ENCODE measurements at regions not wholly inside any gene's neighbourhood (a gene's known extent, or its start where the extent isn't known, plus 50 kb on each side); places are given as distances from the start of the nearest gene placed in this dataset.
A peak's percentile ranks its signal among the peaks of the same experiment; 100 is the strongest.
"Not testable (repeated sequence)": the region's sequence is repeated elsewhere in the genome, so short reads cannot be mapped to it uniquely, and the experiment has no call there.

- no peak for DNase-seq (ENCODE audit: low spot score)
Observed at GRCh38 chr18:64852281-64852680, 703.4 kb upstream of the LINC00305 start.

DNA sequence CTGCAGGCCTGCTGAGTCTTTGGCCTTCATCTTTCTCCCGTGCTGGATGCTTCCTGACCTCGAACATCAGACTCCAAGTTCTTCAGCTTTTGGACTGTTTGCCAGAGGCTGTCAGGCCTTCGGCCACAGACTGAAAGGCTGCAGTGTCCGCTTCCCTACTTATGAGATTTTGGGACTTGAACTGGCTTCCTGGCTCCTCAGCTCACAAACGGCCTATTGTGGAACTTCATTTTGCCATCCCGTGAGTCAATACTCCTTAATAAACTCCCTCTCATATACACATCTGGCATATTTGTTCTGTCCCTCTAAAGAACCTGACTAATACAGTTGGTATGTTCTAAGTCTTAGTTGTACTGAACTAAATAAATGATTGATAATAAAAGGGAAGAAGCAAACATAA lies 702.8 kb upstream of the LINC00305 start:
- DNase-seq (ENCODE audit: low spot score), result no peak

DNA sequence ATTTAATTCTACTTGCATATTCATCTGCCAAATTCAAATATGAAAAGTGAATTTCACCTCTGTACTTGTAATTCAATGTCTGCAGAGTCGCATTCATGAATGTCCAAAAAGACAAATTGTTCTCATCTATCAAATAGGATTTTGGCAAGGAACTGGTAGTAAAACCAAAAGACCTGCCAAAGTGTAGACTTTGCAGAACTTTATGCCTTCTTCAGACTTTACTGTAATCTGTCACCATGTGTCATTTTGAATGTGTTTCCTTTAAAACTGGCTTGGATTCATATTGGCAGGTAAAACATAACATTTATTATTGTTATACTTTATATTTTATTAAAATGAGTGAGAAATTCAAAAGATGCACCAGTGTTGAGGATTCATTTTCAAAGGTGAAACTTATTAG lies 701.9 kb upstream of the LINC00305 start:
- DNase-seq (ENCODE audit: low spot score), result no peak

DNA sequence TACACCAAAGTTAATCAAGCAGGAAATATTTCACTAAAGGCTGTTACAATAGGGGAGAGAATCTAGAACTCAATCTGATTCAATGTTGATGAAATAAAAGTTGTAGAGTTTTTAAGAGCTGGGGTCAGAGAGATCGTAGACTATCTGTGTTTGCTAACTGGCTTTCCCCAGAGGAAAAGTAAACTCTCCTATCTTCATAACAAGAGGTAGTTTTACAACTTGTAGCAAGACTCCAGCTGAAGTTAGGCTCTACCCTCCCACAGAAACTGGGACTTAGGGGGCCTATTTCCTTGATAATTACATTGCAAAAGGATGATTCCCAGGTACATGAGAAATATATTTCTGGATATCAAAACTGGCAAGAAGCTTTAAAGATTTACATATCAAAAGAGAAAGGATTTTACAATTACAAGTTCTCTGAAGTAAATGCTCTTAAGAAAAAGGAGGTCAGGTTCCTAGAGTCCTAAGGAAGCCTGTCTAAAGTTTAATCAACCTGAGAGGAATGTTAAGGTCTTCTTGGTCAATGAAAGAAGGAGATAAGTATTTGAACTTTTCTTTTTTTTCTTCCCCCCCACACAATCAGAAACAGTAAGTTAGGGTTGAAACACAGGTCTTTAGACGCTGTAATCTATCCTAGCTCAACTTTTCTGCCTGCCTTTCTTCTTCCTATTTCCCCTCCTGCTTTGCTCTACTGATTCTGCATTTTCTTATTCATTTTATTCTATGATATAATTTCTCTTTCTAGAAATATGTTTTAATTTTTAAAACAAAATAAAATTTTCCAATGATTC lies 692.2 kb upstream of the LINC00305 start:
- DNase-seq (ENCODE audit: low spot score), result no peak

DNA sequence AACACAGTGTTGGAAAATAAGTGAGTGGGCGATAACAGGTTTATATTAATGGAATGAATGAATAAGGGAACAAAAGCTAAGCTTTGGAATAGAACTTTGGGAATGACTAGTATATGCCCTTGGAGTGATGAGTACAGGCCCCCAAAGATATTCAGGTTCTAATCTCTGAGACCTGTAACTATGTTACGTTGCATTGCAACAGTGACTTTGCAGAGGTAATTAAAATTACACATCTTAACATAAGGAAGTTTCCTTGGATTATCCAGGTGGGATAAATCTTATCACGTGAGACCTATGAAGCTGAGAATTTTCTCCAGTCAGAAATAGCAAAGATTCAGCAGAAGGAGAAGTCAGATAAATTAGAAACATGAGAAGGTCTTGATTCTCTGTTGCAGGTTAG lies 661.5 kb upstream of the LINC00305 start:
- DNase-seq (ENCODE audit: low spot score), result no peak

GRCh38 chr18:64809801-64810200 lies 660.9 kb upstream of the LINC00305 start:
- no peak for DNase-seq (ENCODE audit: low spot score)

GRCh38 chr18:64807560-64807959 lies 658.7 kb upstream of the LINC00305 start:
- DNase-seq (ENCODE audit: low spot score), result peak; percentile 93

GRCh38 chr18:64806691-64807090 lies 657.8 kb upstream of the LINC00305 start:
- DNase-seq (ENCODE audit: low spot score), result peak; percentile 17

- peak; percentile 46 for DNase-seq (ENCODE audit: low spot score)
Observed at GRCh38 chr18:64806232-64806631, 657.3 kb upstream of the LINC00305 start.

GRCh38 chr18:64803471-64803870 lies 654.6 kb upstream of the LINC00305 start:
- DNase-seq (ENCODE audit: low spot score), result peak; percentile 3

DNA sequence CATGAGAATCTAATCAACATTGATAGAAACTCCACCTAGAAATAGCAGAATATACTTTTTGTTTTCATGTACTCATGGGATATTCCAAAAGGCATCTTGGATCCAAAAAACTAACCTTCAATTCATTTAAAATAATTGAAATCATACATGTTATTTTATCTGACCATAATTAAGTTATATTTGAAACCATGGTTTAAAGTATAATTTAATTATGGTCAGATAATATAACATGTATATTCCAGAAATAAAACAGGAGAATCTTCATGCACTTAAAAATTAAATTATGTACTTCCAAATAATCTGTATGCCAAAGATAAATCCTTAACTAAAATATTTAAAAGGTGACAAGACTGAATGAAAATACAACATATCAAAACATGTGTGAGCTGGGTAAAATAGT lies 651.3 kb upstream of the LINC00305 start:
- no peak for DNase-seq (ENCODE audit: low spot score)

DNA sequence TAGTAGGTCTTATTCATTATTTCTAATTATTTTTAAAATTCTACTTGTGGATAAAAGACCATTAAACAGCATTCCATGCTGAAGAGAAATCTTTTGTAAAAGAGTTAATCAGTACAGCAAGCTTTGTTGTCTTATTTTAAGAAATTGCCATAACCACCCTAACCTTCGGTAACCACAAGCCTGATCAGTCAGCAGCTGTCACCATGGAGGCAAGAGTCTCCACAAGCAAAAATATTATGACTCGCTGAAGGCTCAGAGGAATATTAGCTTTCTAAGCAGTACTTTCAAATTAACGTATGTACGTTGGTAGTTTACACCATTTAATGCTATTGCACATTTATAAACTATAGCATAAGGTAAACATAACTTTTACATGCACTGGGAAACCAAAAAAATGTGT lies 650.5 kb upstream of the LINC00305 start:
- no peak for DNase-seq (ENCODE audit: low spot score)

DNA sequence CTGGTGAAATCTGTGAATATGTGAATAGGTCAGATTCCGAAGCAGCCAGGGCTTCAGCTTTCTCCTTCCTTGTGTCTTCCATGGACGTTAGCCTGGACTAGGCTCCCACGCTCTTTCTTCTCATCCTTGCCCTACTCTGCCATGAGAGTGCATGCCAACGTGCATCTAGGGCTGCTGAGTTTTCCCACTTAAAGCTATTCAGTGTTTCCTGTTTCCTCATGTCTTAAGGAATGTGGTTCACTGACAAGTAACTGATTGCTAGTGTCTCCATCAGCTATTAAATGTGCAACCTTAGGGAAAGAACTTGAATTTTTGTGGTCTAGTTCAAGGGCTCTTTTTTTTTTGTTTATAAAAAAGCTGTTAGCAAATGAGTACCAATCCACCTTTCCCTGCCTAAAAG lies 642.3 kb upstream of the LINC00305 start:
- no peak for DNase-seq (ENCODE audit: low spot score)

GRCh38 chr18:64785686-64786085 lies 636.8 kb upstream of the LINC00305 start:
- DNase-seq (ENCODE audit: low spot score), result no peak

- DNase-seq (ENCODE audit: low spot score), result no peak
Observed at GRCh38 chr18:64777556-64777955, 628.7 kb upstream of the LINC00305 start.

GRCh38 chr18:64765908-64766307 lies 617.0 kb upstream of the LINC00305 start:
- DNase-seq (ENCODE audit: low spot score), result no peak

DNA sequence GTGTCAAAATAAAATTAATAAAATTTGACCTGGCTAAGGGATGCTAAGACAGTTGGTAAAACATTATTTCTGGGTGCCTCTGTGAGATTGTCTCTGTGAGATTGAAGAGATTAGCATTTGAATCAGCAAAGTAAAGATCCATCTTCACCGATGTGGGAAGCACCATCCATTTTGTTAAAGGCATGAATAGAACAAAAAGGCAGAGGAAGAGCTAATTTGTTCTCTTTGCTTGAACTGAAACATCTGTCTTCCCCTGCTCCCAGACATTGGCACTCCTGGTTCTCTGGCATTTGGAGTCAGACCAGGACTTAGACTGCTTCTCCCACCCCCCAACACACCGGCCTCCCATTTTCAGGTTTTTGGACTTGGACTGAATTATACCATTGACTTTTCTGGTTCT lies 603.8 kb upstream of the LINC00305 start:
- DNase-seq (ENCODE audit: low spot score), result no peak

DNA sequence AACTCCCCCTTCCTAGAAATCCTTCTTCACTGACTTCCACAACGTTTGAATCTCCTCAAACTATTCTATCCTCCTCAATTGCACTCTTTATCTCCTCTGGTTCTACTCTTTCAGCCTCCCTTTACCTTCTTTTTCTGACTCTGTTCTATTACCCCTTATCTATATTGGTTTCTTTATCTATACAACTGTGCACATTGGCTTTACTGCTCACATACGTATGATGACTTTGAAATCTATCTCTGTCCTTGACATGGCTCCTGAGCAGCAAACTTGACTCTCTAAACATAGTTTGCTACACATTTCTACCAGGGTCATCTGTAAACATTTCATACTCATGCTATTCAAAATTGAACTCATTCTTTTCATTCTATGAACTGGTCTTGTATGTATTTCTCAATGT lies 601.0 kb upstream of the LINC00305 start:
- DNase-seq (ENCODE audit: low spot score), result no peak

DNA sequence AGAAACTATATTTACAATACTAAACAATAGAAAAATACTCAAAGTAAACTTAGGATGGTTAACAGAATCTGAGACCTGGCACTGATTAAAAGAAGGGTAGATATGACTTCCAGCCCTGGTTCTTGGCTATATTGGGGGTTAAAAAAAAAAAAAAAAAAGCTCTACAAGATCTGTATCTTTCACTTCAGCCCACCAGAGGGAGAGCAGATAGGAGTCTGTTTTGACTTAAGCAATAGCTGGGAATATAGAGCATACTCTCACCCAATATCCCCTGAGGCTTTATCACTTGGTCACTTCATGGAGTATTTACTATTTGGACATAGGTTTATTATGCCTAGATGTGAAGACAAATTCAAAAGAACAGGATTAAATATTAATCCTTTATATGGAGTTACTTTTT lies 598.9 kb upstream of the LINC00305 start:
- no peak for DNase-seq (ENCODE audit: low spot score)

DNA sequence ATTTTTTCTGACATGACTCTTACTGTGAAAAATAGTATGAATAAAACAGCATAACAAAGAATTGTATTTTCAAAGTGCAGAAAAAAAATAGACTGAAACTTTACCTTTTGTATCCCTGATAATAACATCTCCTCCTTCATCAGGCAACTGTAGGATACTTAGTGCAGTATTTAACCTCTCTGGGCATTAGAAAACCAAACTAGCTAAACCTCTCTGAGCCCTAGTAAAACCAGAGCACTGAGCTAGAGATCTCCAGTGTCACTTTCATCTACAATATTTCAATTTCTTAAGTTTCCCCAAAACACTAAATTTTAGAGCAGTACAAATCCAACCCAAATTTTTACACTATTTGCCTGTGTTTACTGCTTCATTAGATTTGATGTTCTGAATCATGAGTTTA lies 594.0 kb upstream of the LINC00305 start:
- DNase-seq (ENCODE audit: low spot score), result no peak

GRCh38 chr18:64734063-64734462 lies 585.2 kb upstream of the LINC00305 start:
- no peak for DNase-seq (ENCODE audit: low spot score)

GRCh38 chr18:64725657-64726056 lies 576.8 kb upstream of the LINC00305 start:
- DNase-seq (ENCODE audit: low spot score), result not testable (repeated sequence)

GRCh38 chr18:64720781-64721464 lies 572.0 kb upstream of the LINC00305 start:
- peak; percentile 55 for DNase-seq (ENCODE audit: low spot score)

DNA sequence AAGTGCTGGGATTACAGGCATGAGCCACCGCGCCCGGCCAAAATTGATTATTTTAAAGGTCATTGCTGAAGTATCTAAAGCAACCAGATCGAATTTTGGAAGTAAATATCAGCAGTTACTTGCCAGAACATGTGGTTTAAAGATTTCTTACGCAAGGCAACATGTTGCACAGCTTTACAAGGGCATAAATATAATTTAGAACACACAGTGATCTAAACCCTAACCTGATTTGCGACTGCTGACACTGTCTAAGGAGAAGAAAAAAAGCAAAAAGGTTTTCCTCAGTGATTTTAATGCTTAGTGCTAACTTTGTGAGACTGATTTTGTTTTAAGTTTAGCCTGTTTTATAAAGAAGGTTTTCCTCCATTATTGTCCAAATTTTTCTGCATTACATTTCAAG lies 569.9 kb upstream of the LINC00305 start:
- no peak for DNase-seq (ENCODE audit: low spot score)
